Mesenteric fat pad (tissue), 1 donor: ENCODE measurements at regions not wholly inside any gene's neighbourhood (a gene's known extent, or its start where the extent isn't known, plus 50 kb on each side); places are given as distances from the start of the nearest gene placed in this dataset.

Experiments
- DNase-seq: peaks from one replicate; pipeline ENCODE4 v3.0.0-alpha.2; 2020; ENCODE audit warnings: low spot score
- donor health status: DM: yes; HTN: yes; CAD: no.

DNA sequence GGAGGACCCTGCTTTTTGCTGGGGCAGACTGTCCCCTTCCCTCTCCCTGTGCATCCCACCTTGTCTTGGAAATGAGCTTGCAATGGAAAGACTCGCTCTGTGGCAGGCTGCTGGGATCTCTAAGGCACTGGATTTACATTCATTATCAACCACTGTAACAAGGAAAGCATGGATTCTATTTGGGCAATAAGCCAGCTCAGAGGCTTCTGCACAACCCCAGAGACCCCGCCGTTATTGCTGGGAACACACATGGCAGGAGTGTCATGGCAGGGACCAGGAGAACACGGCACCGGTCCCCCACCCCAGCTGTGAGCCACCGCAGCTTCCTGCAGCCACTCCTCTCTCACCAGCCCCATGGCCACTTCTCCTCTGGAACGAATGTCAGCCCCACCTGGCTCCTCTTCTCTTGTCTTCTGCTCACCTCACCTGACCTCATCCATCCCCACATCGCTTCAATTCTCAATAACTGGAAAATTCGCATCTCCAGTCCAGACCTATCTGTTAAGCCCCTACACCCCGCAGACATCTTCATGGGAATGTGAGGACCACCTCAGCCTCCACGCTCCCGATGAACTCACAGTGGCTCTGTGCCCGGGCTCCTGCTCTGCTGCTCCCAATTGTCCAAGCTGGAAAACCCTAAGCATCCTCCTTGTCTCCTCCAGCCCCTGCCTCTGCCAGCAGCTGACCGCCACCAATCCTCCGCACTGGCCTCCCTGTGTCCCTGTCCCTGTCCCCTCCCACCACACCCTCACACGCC lies 181.5 kb downstream of the USP12 start:
- peak; percentile 79 for DNase-seq

DNA sequence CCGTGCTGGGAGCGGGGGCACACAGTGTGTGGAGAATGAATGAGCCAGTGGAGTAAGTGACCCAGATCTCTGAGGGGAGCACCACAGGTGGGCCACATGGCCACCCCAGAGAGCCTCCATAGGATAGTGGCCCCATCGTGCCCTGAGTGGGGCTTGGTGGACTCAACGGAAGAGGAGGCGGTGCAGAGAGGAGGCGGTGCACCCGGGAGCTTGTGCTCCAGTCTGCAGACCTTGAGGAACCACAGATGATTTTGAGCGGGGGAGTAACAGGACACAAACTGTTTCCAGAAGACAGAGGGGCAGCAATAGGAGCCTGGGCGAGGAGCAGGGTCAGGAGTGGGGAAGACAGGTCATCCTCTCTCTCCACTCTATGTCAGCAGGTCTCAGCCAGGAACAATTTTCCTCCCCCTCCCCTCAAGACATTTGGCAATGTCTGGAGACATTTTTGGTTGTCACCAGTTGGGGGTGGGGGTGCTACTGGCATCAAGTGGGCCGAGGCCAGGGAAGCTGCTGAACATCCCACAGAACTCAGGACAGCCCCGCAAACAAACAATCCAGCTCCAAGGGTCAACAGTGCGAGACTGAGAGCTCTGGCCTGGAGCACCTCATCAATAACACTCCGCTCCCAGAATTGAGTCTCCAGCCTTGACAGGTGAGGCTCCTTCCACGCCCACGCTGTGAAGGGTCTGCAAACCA lies 182.2 kb downstream of the USP12 start:
- DNase-seq, result peak; percentile 35

DNA sequence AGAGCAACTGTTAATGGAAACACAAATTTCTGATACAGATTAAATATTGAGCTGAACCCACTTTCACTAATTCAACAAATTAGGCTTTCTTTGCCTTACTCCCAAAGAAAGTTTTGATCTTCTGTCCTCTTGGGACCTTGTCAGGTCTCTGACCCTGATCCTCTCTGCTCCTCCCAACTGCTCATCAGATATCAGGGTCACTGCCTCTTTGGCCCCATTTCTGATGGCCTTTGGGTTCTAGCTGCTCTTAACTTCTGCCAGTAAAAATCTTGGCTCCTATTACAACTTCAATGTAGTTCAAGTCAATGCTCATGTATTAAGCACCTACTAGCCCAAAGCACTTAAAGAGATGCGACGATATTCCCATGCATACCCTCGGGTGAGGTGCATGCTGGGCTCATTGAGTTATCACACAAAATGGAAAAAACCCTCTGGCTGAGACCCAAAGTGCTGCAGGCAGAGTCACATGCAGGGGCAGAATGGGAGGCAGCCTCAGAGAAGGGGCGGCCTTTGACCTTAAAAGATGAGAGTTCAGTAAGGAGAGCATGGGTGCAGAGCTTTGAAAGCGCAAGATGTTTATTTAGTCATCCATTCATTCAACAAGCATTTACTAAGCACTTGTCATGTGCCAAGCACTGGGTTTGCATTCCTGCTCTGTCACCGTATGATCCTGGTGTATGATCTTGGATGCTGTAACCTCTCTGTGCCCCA lies 183.4 kb downstream of the USP12 start:
- DNase-seq, result no peak

DNA sequence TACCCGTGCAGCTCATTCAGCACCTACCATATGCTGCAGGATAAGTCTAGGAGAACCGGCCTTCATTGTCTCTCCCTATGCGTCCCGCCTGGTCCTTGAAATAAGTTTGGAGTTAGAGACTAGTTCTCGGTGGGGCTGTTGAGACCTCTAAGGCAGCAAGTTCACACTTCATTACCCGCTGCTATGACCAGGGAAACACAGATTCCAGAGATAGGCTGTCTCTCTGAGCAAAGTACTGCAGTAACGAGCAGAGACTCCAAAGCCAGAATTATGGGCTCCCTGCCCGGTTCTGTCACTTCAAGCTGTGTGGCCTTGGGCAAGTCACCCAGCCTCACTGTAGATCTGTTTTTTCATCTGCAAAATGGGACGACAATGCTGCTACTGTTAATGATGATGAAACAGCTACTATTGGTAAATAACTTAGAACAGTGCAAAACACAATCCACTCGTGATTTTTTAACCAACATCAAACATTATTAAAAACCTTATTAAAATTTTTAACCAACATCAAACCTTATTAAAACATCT lies 184.1 kb downstream of the USP12 start:
- no peak for DNase-seq

DNA sequence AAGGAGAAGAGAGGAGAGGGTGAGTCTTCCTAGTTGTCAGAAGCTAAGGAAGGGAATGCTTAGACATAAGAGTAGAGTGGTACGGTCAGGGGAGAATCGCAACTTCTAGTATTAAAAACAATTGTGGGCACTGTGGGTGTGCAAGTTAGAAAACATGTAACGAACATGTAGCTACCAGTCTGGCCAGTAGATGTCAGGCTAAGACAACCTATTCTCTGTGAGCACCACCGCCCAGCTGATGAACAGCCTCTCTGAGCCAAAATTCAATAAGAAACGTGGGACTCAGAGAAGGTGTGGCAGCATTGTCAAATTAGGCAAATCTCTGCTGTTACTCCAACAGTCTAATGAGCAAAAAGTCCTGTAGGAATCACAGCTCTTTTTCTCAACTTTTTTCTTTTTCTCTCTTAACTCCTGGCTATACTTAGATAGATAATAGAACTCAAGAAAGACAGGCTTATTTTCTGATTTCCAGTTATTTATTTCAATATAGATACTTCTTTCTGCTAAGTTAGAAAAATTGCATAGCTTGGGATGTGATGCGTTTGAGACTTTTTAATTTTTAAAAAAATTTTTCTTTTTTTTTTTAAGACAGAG lies 186.2 kb downstream of the USP12 start:
- no peak for DNase-seq

DNA sequence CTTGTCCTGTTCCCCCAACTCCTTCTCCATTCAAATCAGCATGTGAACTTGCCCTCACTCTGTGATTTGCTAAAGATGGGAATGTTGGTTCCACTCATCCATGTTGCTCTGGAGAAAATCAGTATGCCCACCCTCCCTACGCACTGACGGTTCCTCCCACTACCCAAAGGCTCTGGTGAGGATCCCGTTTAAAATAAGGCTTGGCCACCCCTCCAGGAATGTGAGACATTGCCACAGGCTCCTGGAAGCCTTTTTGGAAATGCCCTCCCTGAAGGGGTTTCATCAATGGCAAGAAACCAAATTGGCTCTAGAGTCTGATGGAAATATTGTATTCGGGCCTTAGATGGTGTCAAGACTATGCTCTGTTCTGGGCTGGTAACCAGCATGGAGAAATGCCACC lies 187.3 kb downstream of the USP12 start:
- no peak for DNase-seq

DNA sequence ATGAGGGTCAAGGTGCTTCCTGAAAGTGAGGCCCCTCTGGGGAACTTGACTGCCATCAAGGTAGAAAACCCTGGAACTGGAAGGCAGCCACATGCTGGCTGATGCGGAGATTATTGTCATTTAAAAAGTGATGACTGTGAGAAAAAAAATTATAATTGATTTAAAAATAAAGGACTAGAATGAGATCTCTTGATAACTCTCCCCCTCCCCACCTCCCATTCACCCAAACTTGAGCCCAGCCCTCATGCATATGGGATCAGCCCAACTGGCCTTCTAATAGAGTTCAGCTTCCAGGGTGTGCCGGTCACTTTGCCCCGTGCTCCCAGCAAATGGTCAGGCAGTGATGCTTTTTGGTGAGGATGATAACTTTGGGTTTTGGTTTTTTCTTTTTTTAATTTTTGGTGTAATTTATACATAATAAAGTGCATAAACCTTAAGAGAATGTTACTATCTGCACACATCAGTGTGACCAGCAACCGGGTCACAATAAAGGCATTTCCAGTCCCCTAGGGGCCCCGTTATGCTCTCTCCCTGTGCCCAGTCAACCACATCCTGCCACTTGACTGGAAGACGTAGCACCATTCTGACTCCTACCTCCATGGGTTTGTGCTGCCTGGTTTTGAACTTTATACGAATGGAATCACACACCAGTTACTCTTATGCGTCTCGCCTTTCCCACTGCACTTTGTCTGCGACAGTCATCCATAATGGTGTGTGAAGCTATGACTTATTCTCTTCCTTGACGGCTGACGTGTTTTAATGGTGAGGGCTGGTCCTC lies 187.9 kb downstream of the USP12 start:
- no peak for DNase-seq

DNA sequence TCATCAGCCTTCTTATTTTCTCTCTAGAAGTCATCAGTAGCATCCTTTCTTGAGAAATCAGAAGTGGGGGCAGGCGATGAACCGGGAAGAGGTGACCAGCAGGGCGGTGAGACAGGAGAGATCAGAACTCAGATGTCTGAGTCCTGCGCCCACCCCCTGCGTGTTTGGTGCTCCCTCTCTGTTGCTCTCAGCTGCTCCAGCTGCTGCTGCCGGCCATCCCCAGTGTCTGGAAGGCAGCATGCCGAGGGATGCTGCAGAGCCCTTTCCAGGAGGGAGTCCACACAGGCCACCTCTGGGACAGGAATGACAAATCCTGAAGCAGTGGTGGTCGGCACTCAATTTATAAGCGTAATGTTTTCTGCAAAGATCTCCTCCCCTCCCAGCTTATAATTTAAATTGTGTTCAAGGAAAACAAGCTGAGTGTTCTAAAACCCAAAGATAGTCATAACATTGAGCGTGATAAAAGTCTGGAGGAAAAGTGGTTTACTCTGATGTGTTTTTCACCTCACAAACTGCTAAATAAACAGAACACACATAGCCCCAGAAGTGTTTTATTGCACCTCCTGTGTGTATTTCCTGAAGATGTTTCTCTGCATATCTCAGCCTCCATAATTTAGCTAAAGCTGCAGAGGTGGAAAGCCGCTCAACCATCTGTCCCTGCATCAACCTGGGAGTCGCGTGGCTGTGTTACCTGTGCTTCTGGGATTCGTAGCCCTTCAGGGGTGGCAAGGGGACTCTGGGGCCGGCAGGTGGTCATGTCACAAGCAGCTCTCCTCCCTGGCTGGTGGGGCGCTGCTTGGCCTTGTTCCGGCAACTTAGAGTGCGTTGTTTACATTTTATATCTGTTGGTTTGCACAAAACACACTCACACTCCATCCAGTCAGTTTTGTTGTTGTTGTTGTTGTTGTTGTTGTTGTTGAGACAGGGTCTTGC lies 191.2 kb downstream of the USP12 start:
- no peak for DNase-seq

DNA sequence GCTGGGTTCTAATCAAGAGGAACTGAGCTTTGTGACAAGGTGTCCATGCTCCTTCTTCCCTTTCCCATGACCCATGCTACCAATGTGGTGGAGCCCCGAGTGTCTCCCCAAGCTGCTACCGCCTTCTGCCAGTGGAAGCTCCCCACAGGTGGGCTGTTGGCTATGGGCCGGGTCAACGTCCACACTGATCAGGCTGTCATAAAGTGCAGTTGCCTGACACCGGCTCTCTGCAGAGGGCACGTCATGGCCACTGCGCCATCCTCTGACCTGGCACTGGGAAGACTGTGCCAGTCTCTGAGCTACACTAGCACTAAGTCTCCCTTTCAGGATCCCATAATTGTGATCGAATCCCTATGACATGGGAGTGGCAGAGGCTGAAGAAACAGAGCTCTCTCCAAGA lies 192.3 kb downstream of the USP12 start:
- DNase-seq, result no peak

DNA sequence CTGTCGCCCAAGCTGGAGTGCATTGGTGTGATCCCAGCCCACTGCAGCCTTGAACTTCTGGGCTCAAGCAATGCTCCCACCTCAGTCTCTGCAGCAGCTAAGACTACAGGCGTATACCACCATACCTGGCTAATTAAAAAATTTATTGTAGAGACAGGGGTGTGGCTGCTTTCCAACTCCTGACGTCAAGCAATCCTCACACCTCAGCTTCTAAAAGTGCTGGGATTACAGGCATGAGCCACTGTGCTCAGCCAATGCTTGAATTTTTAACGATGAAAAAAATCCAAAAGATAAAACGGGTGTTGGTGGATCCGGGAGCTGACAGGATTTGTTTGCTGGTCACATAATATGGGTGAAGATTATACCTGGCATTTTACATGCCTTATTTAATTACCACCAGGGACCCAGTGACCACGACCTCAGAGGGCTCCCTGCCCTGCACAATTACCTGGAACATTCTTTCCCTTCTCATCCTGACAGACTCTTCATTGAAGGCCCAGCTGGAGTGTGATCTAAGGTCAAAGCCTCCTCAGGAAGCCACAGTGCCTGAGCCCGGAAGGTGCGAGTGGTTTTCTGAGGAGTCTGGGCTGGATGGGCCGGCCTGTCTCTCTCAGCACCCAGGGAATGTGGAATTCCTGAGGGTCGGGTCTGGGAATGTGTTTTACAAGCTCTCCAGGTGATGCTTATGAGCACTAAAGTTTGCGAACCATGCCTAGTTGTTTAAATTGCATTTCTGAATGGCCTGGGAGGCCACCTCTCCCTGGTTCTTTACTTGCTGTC lies 193.3 kb downstream of the USP12 start:
- DNase-seq, result no peak

DNA sequence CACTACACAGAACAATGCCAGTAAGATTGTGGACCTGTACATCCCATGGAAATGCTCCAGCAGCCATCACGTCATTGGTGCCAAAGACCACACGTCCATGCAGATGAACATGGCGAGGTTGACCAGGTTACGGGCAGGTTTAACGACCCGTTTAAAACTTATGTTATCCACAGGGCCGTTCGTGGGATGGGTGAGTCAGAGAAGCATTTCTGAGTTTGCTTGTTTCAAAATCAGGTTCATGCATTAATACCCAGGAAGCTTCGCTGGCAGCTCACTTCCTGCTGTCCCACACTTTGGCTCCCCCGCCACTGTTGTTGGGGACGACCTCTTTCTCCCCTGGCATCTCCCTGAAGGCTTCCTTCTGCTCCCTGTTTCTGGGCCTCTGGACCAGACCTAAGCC lies 194.1 kb downstream of the USP12 start:
- no peak for DNase-seq

DNA sequence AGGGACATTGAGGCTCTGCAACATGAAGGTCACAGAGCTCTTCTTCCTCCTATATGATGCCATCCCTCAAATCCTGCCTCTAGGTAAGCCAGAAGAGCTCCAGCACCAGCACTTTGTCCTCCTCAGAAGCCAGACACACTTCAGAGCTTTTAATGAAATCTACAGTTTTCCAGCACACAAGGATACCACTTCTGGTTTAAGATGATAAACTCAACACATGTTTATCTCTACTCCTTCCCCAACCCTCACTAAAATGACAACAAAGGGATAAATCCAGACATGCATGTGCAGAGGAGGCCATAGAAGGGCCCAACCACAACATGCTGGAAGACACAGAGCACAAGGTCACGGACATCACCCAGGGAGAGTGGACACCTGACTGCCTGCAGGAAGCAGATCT lies 195.3 kb downstream of the USP12 start:
- no peak for DNase-seq

DNA sequence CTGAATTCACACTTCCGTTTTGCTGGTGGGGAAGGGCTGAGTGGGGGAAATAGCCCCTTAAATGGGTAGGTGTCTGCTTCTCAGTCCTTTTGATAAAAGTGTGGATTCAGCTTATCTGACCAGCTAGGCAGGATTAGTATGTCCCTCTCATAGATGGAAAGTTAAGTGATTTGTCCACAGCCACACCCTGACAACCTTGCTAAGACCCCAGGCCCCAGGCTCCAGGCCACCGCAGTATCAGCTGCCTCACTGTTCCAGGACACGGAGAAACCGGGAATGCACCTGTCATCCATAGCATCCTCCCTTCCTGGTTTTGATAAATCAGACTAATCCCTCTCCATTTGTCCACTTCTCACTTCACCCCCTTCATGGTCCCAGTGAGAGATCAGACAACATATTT lies 197.7 kb downstream of the USP12 start:
- DNase-seq, result no peak

DNA sequence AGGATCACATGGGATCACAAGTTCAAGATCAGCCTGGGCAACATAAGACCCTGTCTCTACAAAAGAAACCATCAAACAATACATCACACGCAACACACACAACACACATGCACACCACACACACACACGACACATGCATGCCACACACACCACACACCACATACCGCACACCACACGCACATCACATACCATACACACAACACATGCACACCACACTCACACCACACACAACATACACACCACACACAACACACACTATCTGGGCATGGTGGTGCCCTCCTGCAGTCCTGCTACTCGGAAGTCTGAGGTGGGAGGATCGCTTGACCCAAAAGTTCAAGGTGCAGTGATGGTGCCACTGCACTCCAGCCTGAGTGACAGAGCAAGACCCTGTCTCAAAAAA lies 198.3 kb downstream of the USP12 start:
- DNase-seq, result no peak

DNA sequence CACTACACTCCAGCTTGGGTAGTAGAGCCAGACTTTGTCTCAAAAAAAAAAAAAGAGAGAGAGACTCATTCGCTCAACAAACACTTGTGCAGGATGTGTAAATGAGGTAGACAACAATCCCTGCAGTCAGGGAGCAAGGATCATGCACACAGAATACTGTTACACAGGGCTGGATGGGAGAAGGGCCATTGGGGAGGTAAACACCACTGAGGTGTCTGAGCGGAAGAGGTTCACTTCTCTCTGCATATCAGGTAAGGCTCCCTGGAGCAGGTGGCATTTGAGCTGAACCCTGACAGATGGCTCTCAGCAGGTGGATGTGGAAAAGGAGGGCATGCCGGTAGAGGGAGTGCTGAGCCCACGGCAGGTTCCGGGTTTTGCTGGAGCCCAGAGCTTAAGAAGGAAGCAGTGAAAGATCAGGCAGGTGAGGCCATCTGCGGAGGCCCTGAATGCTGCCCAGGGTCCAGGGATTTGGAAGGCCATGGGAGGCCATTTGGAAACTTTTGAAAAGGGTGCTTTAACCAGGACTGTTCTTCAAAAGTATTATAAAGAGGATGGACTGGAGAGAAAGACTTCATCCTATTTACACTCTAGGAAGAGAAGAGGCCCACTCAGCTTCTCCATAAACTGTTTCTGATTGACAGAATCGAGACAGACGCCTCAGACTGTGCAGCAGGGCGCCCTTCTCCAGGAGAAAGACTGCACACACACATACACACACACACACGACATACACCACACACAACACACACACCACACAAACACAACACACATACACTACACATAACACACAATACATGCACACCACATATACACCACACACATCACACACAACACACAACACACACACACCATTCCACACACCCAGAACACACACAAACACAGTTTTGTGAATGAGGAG lies 199.4 kb downstream of the USP12 start:
- no peak for DNase-seq

DNA sequence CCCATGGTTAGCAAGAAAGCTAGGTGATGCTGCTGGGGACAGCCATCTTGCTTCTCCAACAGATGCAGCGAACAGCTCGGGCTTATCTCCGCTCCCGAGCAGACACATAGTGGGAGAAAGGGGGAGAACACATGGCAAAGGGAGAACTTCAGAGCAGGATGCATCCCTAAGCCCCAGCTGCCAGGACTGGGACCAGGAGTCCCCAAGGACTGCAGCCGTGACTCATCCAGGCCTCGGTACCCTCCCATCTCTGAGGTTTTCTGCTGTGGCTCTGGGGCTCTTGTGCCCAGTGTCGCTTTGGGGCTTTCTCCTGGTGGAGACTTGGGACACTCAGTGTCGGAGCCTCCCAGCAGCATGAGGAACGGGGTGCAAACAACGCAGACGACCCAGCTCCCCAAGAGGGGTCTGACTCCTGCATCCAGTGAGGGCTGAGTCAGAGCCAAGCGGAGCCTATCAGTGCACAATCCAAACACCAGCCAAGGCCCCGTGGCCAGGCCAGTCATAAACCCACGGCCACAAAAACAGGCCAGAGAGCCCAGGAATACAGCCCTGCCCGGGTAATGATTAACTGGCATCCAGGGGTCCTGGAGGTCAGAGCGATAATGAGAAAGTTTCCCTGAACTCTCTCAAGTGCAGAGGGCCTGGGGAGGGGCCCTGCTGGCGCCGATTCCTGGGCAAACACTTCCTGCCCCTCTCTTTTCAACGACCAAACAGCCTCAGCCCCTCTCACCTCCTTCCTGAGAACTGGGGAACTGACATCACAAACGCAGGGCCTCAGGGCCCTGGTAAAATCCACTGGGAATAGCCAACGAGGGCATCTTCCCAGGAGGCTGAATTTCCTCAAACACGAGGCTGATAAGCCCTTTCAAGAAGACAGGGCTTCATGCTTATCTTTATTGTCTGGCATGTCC lies 202.9 kb downstream of the USP12 start:
- no peak for DNase-seq
